ENCODE measurements at regions not wholly inside any gene's neighbourhood (a gene's known extent, or its start where the extent isn't known, plus 50 kb on each side); places are given as distances from the start of the nearest gene placed in this dataset.
A peak's percentile ranks its signal among the peaks of the same experiment; 100 is the strongest.

- no peak for DNase-seq (ENCODE audit: low read depth)
- H3K4me3 ChIP-seq (ENCODE audit: low read depth, low read length): no peak overlapping the region
- no peak for TF ChIP-seq CTCF (IDR thresholded peaks at IDR 0.05; ENCODE audit: low read depth, low read length, missing control alignments)
Observed at GRCh38 chr2:145759228-145759915, 1239.5 kb upstream of the ZEB2 start.

GRCh38 chr2:145757503-145758246 lies 1237.8 kb upstream of the ZEB2 start:
- TF ChIP-seq CTCF (IDR thresholded peaks at IDR 0.05; ENCODE audit: low read depth, low read length, missing control alignments): no peak
- no peak for DNase-seq (ENCODE audit: low read depth)
- H3K4me3 ChIP-seq (ENCODE audit: low read depth, low read length): no peak overlapping the region

- no peak overlapping the region for H3K4me3 ChIP-seq (ENCODE audit: low read depth, low read length)
- no peak for TF ChIP-seq CTCF (IDR thresholded peaks at IDR 0.05; ENCODE audit: low read depth, low read length, missing control alignments)
- DNase-seq (ENCODE audit: low read depth): no peak
Observed at GRCh38 chr2:145755019-145755837, 1235.3 kb upstream of the ZEB2 start.

GRCh38 chr2:145753966-145754365 lies 1234.0 kb upstream of the ZEB2 start:
- H3K4me3 ChIP-seq (ENCODE audit: low read depth, low read length): no peak overlapping the region
- no peak for TF ChIP-seq CTCF (IDR thresholded peaks at IDR 0.05; ENCODE audit: low read depth, low read length, missing control alignments)
- no peak for DNase-seq (ENCODE audit: low read depth)

- DNase-seq (ENCODE audit: low read depth): no peak
- TF ChIP-seq CTCF (IDR thresholded peaks at IDR 0.05; ENCODE audit: low read depth, low read length, missing control alignments): no peak
- no peak overlapping the region for H3K4me3 ChIP-seq (ENCODE audit: low read depth, low read length)
Observed at GRCh38 chr2:145753041-145753608, 1233.2 kb upstream of the ZEB2 start.

- peak; percentile 70 for TF ChIP-seq CTCF (IDR thresholded peaks at IDR 0.05; ENCODE audit: low read depth, low read length, missing control alignments)
- no peak overlapping the region for H3K4me3 ChIP-seq (ENCODE audit: low read depth, low read length)
Observed at GRCh38 chr2:145752091-145752806, 1232.3 kb upstream of the ZEB2 start.

More at GRCh38 chr2:145752091-145752806, 1232.3 kb upstream of the ZEB2 start:
- DNase-seq (ENCODE audit: low read depth): peak; percentile 27

All from GM12864 (cell line).